Stimulated activated CD4-positive, alpha-beta T cell treated with anti-CD3 and anti-CD28 coated beads, Interleukin-2, amount 100 ng/mL, for 48 hours (primary cell): ENCODE measurements at regions not wholly inside any gene's neighbourhood (a gene's known extent, or its start where the extent isn't known, plus 50 kb on each side); places are given as distances from the start of the nearest gene placed in this dataset.
"Not testable (repeated sequence)": the region's sequence is repeated elsewhere in the genome, so short reads cannot be mapped to it uniquely, and the experiment has no call there.

Source experiments
- DNase-seq, 2 donors: peaks; one replicate each; pipeline ENCODE4 v3.0.0-alpha.2; 2020

DNA sequence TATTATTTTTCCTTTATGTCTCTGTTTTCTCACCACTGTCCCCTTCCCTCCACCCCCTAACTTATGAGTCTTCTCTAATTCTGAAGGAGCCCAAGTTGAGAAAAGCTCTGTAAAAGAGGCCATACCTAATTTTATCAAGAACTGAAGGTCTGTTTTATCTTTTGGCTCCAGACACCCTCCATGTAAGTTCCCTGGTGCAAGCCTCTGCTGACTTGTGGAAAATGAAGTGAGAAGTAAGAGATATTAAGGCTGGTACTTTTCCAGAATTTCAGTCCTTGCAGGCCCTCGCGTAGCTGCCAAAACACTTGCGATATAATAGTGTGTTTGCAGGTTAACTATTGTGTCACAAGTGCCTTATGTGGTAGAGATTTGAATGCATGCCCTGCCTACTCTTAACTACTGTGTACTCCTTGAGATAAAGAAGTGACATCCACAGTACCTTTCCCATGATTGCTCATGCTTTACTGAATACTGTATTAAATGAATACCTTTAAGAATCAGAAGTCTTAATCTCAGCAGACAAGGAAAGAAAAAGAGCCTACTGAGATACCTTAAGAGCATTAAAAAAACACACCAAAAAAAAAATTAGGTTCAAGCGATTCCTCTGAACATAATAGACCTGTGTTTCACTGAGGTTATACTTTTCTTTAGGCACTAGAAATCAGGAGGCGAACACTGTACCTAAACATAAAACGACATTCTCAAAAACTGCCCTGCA lies 143.6 kb upstream of the ZNF184 start:
- DNase-seq: no peak

DNA sequence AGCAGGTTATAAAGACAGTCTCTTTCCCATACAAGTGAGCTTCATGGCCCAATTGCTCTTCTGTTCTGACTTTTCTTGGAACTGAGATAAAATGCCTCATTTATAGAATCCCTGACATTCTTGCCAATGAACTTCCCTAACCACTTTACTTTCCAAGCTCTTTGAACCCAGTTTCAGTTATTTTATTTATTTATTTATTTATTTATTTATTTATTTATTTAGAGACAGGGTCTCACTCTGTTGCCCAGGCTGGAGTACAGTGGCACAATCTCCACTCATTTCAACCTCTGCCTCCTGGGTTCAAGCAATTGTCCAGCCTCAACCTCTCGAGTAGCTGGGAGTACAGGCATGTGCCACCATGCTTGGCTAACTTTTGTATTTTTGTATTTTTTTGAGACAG lies 138.5 kb upstream of the ZNF184 start:
- DNase-seq: no peak

DNA sequence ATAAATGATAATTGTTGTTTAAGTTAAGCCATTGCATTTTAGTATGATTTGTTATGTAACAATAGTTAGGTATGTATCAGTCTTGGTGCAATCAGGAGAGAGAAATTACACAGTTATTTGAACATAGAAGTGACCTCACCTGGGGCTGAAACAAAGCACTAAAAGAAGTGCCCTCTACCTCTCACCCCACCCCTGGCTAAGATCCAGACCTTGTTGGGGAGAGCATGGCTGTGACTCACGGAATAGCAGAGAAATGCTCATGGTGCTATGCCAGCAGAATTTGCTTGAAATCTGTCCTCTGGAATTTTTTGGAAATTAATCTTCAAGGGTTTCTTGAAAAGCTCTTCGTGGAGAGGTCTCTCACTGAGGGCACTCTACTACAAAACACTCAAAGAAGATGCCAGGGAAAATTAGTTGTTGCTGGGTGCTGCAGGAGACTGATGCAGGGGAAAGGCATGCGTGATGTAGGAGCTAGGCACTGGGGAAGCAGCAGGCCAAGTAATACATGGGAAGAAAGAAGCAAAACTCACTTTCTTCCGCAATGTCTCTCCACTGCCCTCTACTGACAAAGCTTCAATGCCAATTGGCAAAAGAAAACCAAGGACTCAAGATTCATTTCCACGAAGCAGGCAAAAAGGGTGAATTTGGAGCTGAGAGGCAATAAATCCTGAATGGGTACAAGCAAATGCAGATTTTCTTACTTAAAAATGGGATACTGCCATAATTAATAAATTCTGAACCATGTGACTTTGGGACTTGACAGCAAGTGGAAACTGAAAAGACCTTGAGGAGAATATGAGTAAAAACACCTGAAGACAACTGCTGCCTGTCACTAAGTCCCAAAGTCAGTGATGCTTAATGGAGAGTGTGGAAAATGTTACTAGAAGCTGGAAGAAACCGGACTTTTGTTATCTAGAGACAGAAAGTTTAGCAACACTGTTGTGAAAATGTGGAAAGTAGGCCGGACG lies 136.3 kb upstream of the ZNF184 start:
- no peak for DNase-seq

DNA sequence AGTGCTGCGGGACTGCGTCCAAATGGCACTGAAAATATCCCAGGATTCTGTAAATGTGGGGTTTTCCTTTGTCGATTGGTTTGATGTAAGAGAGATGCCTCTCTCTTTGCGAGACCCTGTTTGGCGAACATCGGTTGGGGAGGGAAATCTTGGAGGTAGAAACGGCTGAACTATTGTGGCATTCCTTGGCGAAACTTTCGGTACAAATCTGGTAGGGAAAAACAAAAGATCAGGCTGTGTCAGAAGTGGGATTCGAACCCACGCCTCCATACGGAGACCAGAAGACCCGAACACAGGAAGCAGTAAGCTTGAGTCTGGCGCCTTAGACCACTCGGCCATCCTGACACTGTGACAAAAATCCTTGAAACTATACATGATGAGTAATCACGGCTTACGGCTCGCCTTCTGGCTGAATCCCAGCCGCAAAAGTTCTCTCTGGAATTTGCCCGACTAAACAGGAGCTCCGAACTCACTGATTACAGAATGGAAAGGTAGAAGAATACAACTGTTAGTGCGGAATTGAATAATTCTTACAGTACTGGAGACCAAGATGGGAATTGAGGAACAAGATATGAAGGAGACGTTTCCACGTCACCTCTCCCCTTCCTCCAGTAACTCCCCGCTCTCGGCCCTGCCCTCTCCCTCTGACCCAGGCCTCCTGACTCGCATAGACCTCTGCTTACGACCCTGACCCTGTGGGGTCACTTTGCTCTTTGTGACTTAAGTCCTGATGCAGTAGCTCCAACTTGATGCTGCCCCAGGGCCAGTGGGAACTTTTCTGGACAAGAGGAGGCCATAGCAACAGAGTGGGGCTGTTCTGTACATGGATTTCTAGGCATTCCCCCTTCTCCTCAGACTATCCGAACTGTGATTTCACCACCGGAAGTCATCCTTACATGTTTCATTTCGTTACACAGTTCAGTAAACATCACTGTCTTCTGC lies 132.8 kb upstream of the ZNF184 start:
- DNase-seq: peak in 1 of 2 donors; percentile 24

DNA sequence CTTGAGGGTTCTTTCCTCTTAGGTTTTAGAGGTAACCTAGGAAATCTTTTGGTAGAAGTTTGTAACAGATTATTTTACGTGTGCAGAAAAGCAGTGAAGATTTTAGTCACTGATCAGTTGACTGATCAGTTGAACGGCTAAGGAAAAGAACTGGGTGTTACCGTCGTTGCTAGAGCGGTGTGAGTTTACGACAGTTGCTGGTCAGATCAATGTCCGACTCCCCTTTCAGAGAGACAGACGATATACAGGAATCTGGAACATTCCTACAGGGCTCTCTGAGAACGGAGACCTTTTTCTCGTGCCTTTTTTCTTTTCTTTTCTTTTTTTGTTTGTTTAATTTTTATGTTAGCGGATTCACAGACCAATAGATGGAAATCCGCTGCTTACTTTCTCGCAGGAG lies 132.1 kb upstream of the ZNF184 start:
- DNase-seq: no peak

DNA sequence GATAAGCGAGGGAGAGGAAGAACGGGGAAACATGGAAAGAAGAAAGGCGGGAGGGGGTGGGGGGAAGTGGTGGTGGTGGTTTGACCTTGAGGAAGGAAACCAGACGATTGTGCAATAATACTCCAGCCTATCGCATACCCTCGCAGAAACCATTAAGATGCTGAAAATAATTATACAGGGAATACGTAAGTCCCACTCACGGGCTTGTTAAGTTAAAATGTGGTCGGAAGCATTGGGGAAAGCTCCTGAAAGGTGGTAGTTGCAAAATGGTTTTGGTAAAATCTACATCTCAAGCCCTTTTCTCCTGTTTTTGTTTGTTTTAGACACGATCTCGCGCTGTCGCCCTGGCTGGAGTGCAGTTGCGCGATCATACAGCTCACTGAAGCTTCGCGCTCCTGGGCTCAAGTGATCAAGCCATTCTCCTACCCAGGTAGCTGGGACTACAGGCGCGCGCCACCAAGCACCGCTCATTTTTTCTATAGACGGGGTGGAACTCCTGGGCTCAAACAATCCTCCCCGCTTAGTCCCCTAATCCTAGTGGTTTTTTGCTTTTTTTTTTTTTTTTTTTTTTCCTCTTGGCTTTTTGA lies 128.9 kb upstream of the ZNF184 start:
- no peak for DNase-seq

DNA sequence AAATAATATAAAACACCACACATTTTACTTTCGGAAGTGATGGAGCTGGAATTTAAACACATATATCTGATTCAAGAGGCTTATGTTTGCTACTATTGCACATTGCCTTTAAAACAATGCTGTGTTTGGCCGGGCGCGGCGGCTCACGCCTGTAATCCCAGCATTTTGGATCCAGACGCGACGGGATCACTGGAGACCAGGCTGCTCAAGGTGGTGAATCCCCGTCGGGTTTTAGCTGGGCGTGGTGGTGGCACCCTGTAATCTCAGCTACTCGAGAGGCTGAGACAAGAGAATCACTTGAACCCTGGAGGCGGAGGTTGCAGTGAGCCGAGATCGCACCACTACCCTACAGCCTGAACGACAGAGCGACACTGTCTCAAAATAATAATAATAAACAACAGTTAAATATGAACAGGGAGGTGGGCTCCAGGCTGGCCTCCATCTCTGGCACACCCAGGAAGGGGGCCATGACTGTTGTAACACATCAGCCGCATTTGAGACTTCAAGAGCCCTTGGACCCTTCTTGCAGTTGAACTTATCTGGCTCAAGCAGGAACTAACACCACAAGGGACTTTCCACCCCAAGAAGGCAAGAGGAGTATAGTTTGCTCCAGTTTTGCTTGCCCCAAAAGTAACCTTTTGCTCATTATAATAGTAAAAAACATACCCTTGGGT lies 127.1 kb upstream of the ZNF184 start:
- DNase-seq: no peak

DNA sequence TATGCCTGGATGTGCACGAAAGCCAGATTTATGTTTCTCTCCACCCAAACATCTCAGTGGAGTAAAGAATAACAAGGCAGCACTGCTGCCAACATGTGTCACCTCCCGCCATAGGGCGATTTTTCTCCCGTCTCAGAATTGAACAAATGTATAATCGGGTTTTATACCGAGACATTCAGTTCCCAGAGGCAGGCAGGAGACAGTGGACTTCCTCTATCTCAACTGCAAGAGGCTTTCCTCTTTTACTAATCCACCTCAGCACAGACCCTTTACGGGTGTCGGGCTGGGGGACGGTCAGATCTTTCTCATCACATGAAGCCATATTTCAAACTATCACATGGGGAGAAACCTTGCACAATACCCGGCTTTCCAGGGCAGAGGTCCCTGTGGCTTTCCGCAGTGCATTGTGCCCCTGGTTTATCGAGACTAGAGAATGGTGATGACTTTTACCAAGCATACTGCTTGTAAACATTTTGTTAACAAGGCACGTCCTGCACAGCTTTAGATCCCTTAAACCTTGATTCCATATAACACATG lies 124.2 kb upstream of the ZNF184 start:
- not testable (repeated sequence) for DNase-seq

DNA sequence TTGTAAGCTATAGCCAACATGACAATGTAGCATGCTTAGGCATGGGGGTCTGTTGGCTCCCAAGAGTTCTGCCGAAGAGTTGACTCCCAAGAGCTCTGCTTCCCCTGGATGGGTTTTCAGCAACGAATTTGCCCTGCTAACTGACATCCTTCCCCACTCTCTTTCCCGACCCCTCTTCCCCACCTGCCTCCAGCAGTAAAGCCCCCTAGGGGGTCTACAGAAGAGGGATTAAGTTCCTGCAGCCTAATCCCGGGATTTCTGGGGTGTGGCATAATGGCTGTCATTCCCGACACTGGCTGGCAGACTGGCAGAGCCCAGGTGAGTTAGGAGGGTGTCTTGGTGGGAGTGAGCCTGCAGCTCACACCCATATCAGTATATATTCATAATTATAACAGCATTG lies 121.0 kb upstream of the ZNF184 start:
- DNase-seq: no peak

DNA sequence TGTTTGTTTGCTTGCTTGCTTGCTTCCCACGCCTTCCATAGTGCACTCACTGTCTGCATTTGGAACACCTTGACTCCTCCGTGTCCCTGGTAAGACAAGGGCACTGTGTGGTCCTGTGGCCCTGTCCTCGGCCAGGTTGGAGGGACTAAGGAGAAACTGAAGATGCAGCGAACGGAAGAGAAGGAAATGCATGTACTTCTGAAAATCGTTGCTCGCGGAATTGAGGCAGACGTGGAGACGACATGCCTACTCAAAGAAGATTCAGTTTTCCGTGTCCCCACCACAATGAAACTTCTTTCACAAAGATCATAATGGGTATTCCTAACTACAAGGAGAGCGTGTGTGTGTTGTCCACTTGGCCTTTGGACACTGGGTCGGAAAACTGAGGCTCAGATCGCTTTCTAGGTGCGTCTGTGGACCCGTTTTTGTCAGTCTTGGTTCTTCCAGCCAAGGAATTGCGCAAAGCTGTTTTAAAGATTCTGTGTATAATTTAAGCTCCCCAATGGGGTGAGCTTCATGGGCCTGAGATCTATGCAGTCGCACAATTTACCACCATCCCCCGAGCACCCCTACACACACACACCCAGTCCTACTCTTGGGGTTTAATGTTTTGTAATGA lies 120.4 kb upstream of the ZNF184 start:
- no peak for DNase-seq

DNA sequence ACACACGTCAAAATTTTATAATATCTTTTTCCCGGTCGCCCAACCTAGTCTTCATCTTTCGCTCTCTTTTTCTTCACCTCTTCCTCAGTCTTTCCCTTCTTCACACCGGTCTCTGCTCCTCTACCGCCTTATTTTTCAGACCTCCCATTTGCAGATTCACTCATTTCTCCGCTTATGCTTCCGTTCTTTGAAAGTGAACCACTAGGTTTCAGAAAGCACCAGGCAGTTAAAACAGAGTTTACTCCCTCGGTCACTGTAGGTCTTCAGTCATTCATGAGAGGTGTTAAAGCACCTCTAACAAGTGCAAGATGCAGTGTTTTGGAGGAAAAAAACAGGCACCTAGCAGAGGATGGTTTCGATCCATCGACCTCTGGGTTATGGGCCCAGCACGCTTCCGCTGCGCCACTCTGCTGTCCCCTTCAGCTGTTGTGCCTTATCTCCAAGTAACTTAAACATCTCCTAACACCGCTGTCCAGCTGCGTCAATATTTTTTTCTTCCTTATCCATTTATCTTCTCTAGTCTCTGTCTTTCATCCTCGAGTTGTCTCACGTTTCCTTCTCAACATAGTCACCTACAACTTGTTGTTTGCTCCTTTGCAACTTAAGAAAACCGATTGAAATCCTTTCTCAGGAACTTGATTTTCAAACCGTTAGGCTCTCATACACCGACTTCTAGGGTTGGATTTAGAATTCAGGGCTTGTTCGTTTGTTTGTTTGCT lies 119.7 kb upstream of the ZNF184 start:
- DNase-seq: peak; percentile 45 to 60

DNA sequence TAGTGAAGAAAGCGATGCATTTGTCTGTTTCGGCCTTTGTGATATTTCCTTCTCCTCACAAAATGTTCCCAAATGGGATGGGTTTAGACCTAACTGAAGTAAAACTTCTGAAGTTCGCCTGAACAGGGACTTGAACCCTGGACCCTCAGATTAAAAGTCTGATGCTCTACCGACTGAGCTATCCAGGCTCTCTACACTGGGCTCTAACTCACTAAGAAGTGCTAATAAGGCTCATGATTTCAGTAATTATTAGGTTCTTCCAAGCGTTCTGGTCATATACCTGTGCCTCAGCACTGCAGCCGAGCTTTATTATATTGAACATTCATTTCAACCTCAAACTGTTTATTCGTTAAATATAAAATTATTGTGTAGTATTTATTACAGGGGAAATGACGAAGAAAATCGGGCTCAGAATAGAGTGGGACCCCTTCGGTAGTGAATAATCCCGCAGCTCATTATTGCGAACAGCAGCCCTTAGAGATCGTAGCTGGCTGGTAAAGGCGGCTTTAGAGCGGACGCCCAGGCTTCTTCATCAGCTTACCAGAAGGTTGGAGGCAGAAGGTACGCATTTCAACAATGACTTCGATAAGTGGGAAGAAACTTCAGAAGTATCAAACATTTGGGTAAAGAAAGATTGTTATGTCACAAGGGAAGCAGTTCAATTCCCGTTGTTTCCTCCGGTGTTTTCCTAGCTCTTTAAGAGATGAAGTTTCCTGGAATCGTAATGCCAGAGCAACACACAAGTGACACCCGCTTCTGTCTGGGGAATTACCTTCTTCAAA lies 119.0 kb upstream of the ZNF184 start:
- DNase-seq: peak in 1 of 2 donors; percentile 15

DNA sequence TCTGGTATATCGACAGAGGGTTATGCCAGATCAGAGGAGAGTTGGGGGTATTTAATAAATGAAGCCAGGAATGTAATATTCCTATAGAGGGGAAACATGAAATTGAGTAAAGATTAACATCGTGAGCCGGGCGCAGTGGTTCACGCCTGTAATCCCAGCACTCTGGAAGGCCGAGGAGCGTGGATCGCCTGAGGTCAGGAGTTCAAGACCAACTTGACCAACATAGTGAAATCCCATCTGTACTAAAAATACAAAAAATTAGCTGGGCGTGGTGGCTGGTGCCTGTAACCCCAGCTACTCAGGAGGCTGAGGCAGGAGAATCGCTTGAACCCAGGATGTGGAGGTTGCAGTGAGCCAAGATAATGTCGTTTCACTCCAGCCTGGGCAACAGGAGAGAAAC lies 112.4 kb upstream of the ZNF184 start:
- DNase-seq: not testable (repeated sequence)

DNA sequence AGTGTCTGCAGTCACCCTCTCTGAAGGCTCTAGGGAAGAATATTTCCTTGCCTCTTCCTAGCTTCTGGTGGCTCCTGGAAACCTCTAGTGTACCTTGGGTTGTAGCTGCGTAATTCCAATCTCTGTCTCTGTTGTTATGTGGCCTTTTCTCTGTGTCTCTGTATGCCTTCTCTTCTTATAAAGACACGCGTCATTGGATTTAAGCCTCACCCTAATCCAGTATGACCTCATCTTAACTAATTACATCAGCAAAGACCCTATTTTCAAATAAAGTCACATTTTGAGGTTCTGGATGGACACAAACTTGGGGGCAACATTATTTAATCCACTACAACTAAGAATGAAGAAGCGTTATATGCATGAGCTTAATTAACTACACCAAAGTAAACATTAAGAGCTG lies 111.4 kb upstream of the ZNF184 start:
- no peak for DNase-seq

DNA sequence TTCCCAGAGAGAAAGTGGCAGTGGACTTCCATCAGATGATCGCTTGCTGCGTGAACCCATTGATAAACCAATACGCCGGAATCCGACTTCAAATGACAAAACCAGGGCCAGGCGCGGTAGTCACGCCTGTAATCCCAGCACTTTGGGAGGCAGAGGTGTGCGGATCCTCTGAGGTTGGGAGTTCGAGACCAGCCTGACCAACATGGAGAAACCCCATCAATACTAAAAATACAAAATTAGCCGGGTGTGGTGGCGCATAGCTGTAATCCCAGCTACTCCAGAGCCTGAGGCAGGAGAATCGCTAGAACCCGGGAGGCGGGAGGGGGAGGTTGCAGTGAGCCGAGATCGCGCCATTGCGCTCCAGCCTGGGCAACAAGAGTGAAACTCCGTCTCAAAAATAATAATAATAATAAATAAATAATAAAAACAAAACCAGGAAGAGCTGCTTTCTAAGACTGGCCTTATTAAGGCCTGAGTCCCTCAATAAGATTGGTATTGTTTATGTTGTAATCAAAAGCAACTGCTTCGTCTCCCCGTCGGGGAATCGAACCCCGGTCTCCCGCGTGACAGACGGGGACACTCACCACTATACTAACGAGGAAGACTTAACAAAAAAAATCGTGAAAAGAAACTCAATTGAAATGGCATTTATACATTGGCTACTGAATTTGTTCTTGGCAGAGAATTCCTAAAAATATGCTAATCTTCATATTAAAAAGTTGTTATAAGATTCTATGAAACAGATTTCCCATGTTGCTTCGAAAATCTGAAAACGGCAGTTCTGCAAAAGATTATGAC lies 110.2 kb upstream of the ZNF184 start:
- DNase-seq: peak; percentile 63 to 64

DNA sequence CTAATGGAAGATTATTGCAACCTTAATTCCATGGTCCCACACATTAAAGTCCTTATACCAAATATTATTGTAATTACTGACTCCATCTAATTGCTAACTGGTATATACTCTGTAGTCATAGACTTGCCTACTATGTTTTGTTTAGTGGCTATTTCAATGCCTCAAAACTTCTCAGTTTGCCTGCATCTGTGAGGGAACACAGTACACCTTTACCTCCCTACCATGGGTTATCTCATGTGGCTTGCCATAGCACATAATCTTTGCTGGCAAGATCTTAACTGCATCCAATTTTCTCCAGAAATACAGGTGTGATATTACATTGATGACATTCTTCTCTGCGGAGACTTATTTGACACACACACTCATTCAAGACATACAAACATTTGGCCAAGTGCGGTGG lies 107.1 kb upstream of the ZNF184 start:
- DNase-seq: no peak

DNA sequence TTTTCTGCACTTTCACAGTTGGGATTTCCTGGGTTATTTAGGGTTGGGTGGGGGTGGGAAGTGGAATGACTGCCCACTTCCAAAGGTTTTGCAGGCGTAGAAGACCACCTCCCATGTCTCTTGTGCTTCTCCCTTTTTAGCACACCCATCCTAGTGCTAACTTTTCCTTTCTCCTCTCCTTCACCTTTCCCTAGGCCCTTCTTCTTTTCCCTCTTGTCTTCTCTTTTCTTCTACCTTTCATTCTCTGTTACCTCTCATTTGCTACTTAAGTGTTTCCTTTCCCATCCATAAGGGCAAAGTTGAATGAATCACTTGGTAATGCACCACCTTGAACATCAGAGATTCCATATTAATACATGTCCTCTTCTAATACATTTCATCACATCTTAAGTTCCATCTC lies 105.0 kb upstream of the ZNF184 start:
- no peak for DNase-seq

DNA sequence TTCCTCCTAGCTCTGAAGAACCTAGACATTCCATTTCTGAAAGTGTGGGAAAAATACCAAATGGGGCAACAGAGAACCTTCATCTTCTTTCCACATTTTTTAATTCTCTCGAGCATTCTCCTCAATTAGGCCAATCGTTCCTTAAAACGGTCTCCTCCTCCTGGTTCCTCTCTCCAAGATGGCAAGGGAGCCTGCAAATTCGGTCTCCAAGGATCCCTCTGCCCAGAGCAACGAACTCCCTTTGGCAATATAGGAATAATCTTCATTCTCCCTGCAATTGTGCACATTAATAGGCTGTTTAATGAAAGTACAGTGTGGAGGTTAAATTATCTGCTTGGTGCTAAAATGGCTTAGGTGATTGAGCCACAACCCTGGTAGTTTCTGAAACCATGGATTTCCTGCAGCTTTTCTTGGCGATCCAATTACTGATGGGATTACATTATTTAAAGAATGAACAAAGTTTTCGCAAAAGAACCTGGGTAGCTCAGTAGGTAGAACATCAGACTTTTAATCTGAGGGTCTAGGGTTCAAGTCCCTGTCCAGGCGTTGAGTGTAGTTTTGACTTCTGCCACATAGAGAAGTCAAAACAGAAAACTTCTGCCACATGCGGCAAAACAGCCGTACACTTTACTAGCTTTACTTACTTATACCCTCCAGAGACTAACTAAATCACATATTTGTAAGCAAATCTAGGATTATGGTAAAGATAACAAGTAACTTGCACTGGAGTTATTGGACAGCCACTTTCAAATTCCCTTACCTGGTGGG lies 102.9 kb upstream of the ZNF184 start:
- no peak for DNase-seq
